ENCODE measurements at regions not wholly inside any gene's neighbourhood (a gene's known extent, or its start where the extent isn't known, plus 50 kb on each side); places are given as distances from the start of the nearest gene placed in this dataset.
A peak's percentile ranks its signal among the peaks of the same experiment; 100 is the strongest.
"Not testable (repeated sequence)": the region's sequence is repeated elsewhere in the genome, so short reads cannot be mapped to it uniquely, and the experiment has no call there.

DNA sequence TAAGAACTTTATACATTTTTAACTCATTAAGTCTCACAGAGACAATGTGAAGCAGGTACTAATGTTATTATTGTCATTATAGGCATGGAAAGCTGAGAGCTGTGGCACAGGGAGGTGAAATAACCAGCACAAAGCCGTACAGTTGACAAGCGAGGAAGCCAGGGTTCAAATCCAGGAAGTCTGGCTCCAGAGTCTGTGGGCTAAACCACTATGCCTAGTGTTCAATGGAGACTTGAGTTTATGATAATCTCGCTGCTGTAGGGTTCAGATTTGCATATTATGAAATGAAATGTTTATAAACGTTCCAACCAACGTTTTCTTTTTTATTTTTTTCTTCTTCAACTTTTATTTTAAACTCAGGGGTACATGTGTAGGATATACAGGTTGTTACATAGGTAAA, 60.0 kb downstream of the CHST2 start:
- TF ChIP-seq, protein P1, sequence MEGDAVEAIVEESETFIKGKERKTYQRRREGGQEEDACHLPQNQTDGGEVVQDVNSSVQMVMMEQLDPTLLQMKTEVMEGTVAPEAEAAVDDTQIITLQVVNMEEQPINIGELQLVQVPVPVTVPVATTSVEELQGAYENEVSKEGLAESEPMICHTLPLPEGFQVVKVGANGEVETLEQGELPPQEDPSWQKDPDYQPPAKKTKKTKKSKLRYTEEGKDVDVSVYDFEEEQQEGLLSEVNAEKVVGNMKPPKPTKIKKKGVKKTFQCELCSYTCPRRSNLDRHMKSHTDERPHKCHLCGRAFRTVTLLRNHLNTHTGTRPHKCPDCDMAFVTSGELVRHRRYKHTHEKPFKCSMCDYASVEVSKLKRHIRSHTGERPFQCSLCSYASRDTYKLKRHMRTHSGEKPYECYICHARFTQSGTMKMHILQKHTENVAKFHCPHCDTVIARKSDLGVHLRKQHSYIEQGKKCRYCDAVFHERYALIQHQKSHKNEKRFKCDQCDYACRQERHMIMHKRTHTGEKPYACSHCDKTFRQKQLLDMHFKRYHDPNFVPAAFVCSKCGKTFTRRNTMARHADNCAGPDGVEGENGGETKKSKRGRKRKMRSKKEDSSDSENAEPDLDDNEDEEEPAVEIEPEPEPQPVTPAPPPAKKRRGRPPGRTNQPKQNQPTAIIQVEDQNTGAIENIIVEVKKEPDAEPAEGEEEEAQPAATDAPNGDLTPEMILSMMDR (IDR thresholded peaks at IDR 0.05) = no peak
- no peak for TF ChIP-seq EZH2 (IDR thresholded peaks at IDR 0.05; ENCODE audit: borderline replicate concordance, insufficient read depth, low read depth, low read length, poor library complexity, severe bottlenecking)
- H2AFZ ChIP-seq (ENCODE audit: insufficient read depth, low read depth, low read length, poor library complexity, severe bottlenecking) = no peak overlapping the region
- no peak overlapping the region for H3K27ac ChIP-seq (ENCODE audit: low read length in 2 of 2)
- intact Hi-C loops (cut with micrococcal nuclease) = loop anchor here (1.0 kb wide), 1 partner anchor 56 kb away; no protein-coding TSS in a partner anchor
- no peaks in the 10 kb centered on the region for H4K20me1 ChIP-seq (ENCODE audit: control insufficient read depth, insufficient read depth, low read length, poor library complexity, severe bottlenecking)
- H3K9me3 Mint-ChIP-seq (ENCODE audit: insufficient read depth) = peaks cover 3% of the 10 kb centered on the region
- peaks cover 0 to 4% (median 0%) of the 10 kb centered on the region in 3 donors for H3K9me3 ChIP-seq (ENCODE audit: control extremely low read depth in 1 of 3, control insufficient read depth in 2 of 3, insufficient read depth in 1 of 3, low read length in 2 of 3)
- H3K27me3 ChIP-seq (replicated peaks in 1 of 4; ENCODE audit: control extremely low read depth in 1 of 4, control insufficient read depth in 3 of 4, insufficient read depth in 4 of 4, low read length in 3 of 4) = no peaks in the 10 kb centered on the region
- H3K4me3 Mint-ChIP-seq = no peak overlapping the region
- DNase-seq (no peak), ATAC-seq (ENCODE audit: low read depth) (no peak)
- 80% methylated on average over 2 of the region's 5 CpGs for WGBS (ENCODE audit: insufficient coverage)
- no peak overlapping the region for H3K4me3 ChIP-seq (ENCODE audit: control extremely low read depth in 1 of 5, extremely low read depth in 1 of 5, insufficient read depth in 1 of 5, low read depth in 2 of 5, low read length in 4 of 5)
- H3K36me3 ChIP-seq (replicated peaks in 1 of 2; ENCODE audit: control extremely low read depth in 1 of 2, control insufficient read depth in 1 of 2, extremely low read depth in 1 of 2, insufficient read depth in 2 of 2, low read length in 1 of 2) = no peaks in the 10 kb centered on the region
- POLR2A ChIA-PET = no interaction called here
- H3K79me2 ChIP-seq (ENCODE audit: control insufficient read depth, insufficient read depth, low read length) = no peaks in the 10 kb centered on the region
- H3K4me1 Mint-ChIP-seq = peaks cover 47% of the 10 kb centered on the region
- no peaks in the 10 kb centered on the region for H3K27me3 Mint-ChIP-seq
- CTCF ChIA-PET = no interaction called here
- no peak overlapping the region for H3K27ac Mint-ChIP-seq
- H3K9ac ChIP-seq (ENCODE audit: low read length) = no peak overlapping the region
- H3K4me2 ChIP-seq (replicated peaks; ENCODE audit: low read depth, low read length, poor library complexity, severe bottlenecking) = no peak overlapping the region
- peaks cover 20 to 25% of the 10 kb centered on the region in 2 donors for H3K4me1 ChIP-seq (ENCODE audit: control insufficient read depth in 2 of 2, insufficient read depth in 2 of 2, low read length in 2 of 2)

DNA sequence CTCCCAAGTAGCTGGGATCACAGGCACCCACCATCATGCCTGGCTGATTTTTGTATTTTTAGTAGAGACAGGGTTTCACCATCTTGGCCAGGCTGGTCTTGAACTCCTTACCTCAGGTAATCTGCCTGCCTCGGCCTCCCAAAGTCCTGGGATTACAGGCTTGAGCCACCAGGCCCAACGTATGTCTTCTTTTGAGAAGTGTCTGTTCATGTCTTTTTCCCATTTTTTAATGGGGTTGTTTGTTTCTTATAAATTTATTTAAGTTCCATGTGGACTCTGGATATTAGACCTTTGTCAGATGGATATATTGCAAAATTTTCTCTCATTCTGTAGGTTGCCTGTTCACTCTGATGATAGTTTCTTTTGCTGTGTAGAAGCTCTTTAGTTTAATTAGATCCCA, 61.3 kb downstream of the CHST2 start:
- not testable (repeated sequence) for H3K4me2 ChIP-seq (replicated peaks; ENCODE audit: low read depth, low read length, poor library complexity, severe bottlenecking); H2AFZ ChIP-seq (ENCODE audit: insufficient read depth, low read depth, low read length, poor library complexity, severe bottlenecking); H3K9me3 Mint-ChIP-seq (ENCODE audit: insufficient read depth); H3K27me3 ChIP-seq (replicated peaks in 1 of 4; ENCODE audit: control extremely low read depth in 1 of 4, control insufficient read depth in 3 of 4, insufficient read depth in 4 of 4, low read length in 3 of 4); H3K36me3 ChIP-seq (replicated peaks in 1 of 2; ENCODE audit: control extremely low read depth in 1 of 2, control insufficient read depth in 1 of 2, extremely low read depth in 1 of 2, insufficient read depth in 2 of 2, low read length in 1 of 2); H3K79me2 ChIP-seq (ENCODE audit: control insufficient read depth, insufficient read depth, low read length); H3K4me3 ChIP-seq (ENCODE audit: control extremely low read depth in 1 of 5, extremely low read depth in 1 of 5, insufficient read depth in 1 of 5, low read depth in 2 of 5, low read length in 4 of 5); H3K27ac ChIP-seq (ENCODE audit: low read length in 2 of 2); DNase-seq; H3K9ac ChIP-seq (ENCODE audit: low read length); ATAC-seq (ENCODE audit: low read depth); H3K9me3 ChIP-seq (ENCODE audit: control extremely low read depth in 1 of 3, control insufficient read depth in 2 of 3, insufficient read depth in 1 of 3, low read length in 2 of 3); H3K27me3 Mint-ChIP-seq; H4K20me1 ChIP-seq (ENCODE audit: control insufficient read depth, insufficient read depth, low read length, poor library complexity, severe bottlenecking)
- Mint-ChIP-seq H3K4me1 (peaks cover 48% of the 10 kb centered on the region), H3K4me3 (peak overlapping the region; percentile 60), H3K27ac (peak overlapping the region; percentile 62)
- intact Hi-C loops (cut with micrococcal nuclease) = loop anchor here (1.0 kb wide), 1 partner anchor 58 kb away; no protein-coding TSS in a partner anchor
- ChIA-PET POLR2A (interaction anchor here (0.7 kb wide), 1 partner anchor 791 kb away, joined by 3 read pairs; no protein-coding TSS in a partner anchor), CTCF (interaction anchor here (0.8 kb wide), 1 partner anchor 10 kb away, joined by 3 read pairs; no protein-coding TSS in a partner anchor)
- 100% methylated on average over 1 of the region's 2 CpGs for WGBS (ENCODE audit: insufficient coverage)
- H3K4me1 ChIP-seq (ENCODE audit: control insufficient read depth in 2 of 2, insufficient read depth in 2 of 2, low read length in 2 of 2) = peaks cover 20 to 25% of the 10 kb centered on the region in 2 donors

DNA sequence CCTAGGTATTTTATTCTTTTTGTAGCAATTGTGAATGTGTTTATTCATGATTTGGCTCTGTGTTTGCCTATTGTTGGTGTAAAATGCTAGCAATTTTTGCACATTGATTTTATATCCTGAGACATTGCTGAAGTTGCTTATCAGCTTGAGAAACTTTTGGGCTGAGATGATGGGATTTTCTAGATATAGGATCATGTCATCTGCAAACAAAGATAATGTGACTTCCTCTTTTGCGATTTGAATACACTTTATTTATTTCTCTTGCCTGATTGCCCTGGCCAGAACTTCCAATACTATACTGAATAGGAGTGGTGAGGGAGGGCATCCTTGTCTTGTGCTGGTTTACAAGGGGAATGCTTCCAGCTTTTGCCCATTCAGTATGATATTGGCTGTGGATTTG, 62.4 kb downstream of the CHST2 start:
- H2AFZ ChIP-seq (ENCODE audit: insufficient read depth, low read depth, low read length, poor library complexity, severe bottlenecking); H3K27ac ChIP-seq (ENCODE audit: low read length in 2 of 2); H3K36me3 ChIP-seq (replicated peaks in 1 of 2; ENCODE audit: control extremely low read depth in 1 of 2, control insufficient read depth in 1 of 2, extremely low read depth in 1 of 2, insufficient read depth in 2 of 2, low read length in 1 of 2); H3K4me2 ChIP-seq (replicated peaks; ENCODE audit: low read depth, low read length, poor library complexity, severe bottlenecking); DNase-seq; POLR2A ChIA-PET; H3K9me3 Mint-ChIP-seq (ENCODE audit: insufficient read depth); H3K9me3 ChIP-seq (ENCODE audit: control extremely low read depth in 1 of 3, control insufficient read depth in 2 of 3, insufficient read depth in 1 of 3, low read length in 2 of 3); CTCF ChIA-PET; H3K4me3 ChIP-seq (ENCODE audit: control extremely low read depth in 1 of 5, extremely low read depth in 1 of 5, insufficient read depth in 1 of 5, low read depth in 2 of 5, low read length in 4 of 5); H3K9ac ChIP-seq (ENCODE audit: low read length); H3K27me3 Mint-ChIP-seq; H3K27me3 ChIP-seq (replicated peaks in 1 of 4; ENCODE audit: control extremely low read depth in 1 of 4, control insufficient read depth in 3 of 4, insufficient read depth in 4 of 4, low read length in 3 of 4); intact Hi-C loops (cut with micrococcal nuclease); H3K79me2 ChIP-seq (ENCODE audit: control insufficient read depth, insufficient read depth, low read length); H4K20me1 ChIP-seq (ENCODE audit: control insufficient read depth, insufficient read depth, low read length, poor library complexity, severe bottlenecking); ATAC-seq (ENCODE audit: low read depth): not testable (repeated sequence)
- peaks cover 48% of the 10 kb centered on the region for H3K4me1 Mint-ChIP-seq
- H3K27ac Mint-ChIP-seq = peak overlapping the region; percentile 21
- H3K4me1 ChIP-seq (ENCODE audit: control insufficient read depth in 2 of 2, insufficient read depth in 2 of 2, low read length in 2 of 2) = peaks cover 20 to 25% of the 10 kb centered on the region in 2 donors
- no CpG with 5 or more reads among the region's 1 CpG for WGBS (ENCODE audit: insufficient coverage)
- H3K4me3 Mint-ChIP-seq = peak overlapping the region; percentile 44

All from B cell (primary cell).